HG02763 (cell line): ENCODE measurements at regions not wholly inside any gene's neighbourhood (a gene's known extent, or its start where the extent isn't known, plus 50 kb on each side); places are given as distances from the start of the nearest gene placed in this dataset.
"Not testable (repeated sequence)": the region's sequence is repeated elsewhere in the genome, so short reads cannot be mapped to it uniquely, and the experiment has no call there.

Experiments used
- ATAC-seq: cut with Tn5 transposase; IDR thresholded peaks from one replicate; pipeline ENCODE4 v1.9.1; 2021; ENCODE audit warnings: mild to moderate bottlenecking, moderate library complexity; ENCODE audit not compliant: unreplicated experiment

DNA sequence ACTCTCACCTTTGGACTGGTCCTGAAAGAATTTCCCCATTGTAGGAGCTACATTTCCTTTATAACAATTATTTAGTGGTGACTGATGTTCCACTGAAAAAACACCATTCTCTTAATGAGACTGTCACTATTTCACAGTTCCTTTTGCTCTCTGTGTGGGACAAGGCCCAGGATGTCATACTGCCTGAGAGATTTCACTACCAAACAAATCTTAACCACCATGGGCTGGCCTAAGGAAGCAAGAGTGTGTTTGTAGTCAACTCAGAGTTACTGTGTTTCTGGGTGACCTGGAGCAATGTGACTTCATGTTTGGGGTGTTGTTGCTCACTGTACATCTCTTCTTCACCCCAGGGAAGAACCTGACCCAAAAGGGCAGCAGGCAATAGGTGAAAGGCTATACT, 50.1 kb upstream of the ZNF608 start:
- no peak for ATAC-seq

DNA sequence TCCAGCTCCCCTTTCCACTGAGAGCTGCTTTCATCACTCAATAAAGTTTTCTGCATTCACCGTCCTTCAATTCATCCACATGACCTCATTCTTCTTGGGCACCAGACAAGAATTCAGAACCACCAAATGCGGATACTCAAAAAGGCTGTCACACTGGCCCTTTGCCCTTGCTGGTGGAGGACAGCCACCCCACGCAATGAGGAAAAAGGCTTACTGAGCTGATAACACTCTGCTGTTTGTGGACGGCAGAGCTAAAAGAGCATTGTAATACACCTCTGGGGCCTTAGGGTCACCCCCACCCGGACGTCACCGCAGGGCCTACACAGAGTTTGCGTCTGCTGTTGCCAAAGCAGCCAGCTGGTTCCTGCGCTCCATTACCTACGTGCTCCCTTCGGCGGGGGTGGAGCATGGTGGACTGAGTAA, 51.2 kb upstream of the ZNF608 start:
- ATAC-seq, result no peak

DNA sequence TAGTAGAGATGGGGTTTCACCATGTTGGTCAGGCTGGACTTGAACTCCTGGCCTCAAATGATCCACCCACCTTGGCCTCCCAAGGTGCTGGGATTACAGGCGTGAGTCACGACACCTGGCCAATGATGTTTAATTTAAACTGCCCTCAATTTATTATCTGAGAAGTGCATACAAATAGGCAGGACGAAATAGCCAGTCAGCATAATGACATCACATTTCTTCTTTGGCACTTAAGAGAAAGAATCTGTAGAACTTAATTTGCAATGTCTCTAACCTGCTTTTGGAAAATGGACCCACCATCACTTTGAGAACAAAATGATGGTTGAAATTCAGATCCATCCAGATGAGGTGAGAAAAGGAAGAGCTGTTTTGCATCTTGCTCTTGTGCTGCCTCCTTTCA, 52.5 kb upstream of the ZNF608 start:
- ATAC-seq, result no peak

DNA sequence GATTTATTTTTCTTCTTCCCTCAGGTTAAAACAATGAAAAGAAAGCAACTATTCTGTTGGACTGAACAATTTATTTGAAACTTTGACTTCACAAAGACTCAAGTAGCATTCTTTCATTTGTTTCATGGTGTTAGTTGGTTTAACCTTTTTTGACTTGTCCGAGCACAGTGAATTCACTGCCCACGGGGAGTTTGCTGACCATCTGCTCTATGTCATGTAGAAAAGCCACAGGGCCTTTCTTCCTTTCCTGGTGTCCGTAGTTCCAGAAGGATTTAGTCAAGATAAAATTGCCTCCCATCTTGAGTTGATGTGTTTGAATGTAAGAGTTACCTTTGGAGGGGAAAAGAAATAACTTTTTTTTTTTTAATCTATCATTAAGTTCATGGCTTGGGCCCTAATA, 55.1 kb upstream of the ZNF608 start:
- no peak for ATAC-seq

DNA sequence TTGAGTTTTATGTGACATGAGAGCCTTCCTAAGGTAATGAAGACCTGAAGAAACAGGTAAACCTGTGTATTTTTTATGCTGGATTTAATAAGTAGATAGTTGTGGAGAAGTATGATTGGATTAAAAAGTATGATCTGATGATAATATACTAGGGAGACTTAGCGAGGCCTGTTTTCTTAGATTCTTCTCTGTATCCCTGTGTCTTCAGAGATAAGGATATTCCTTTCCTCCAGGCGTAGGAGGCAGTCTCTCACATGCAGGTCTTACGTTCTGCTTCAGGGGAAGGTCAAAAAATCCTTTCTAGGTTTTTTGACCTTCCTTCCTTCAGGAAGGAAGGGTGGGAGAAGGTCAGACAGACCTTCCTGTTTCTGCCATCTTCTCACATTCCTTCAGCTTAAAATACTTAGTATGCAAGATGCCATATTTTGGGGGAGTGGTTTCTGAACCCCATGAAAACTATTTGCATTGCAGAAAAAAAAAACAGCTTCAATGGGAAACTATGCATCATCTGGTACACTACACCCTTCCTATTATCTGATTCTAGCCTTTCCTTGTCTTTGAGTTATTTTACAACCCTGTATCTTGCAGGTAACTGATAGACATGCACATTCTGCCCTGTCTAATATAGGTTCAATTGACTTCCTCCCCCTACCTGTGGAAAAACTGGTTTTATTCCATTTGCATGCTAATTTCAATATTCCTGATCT, 57.3 kb upstream of the ZNF608 start:
- ATAC-seq, result no peak

DNA sequence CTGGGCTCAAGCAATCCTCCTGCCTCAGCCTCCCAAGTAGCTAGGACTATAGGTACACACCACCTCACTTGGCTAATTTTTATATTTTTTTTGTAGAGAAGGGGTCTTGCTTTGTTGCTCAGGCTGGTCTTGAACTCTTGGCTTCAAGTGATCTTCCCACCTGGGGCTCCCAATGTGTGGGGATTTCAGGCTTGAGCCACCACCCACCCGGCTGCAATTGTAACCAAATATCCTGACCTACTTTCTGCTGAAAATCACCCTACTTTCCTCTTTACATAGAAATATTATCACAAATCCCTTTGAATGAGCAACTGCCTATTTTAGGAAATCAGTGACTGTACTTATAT, 59.6 kb upstream of the ZNF608 start:
- no peak for ATAC-seq

DNA sequence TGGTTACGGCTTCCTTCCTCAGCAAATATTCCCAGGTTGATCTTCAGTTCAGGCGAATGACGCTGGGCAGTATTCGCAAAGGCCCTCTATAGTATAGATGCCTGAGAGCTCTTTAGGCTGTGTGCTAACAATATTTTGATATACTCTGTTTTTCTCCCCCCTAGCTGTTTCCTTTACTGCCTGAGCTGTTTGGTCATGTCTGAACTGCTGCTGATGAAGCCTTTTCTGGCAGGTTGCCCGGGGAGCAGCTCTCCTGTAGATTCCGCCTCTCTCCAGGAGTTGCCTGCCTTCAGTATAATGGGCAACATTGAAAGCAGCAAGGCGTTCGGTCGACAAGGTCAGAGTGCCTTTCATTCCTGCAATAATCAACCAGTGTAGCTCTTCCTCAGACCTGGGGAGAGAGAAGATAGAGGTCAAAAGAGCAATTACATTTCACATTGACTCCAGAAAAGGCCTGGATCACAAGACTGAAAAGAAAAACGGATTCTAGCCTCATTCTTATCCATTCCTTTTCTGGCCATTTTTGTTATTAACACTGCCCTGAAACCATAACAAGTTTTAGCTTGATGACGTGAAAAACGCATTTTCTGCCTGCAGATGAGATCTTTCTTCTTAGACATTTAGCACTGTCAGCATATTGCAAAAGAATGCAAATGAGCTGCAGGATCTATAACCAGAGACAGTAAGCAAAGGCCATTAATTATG, 60.1 kb upstream of the ZNF608 start:
- ATAC-seq, result no peak

DNA sequence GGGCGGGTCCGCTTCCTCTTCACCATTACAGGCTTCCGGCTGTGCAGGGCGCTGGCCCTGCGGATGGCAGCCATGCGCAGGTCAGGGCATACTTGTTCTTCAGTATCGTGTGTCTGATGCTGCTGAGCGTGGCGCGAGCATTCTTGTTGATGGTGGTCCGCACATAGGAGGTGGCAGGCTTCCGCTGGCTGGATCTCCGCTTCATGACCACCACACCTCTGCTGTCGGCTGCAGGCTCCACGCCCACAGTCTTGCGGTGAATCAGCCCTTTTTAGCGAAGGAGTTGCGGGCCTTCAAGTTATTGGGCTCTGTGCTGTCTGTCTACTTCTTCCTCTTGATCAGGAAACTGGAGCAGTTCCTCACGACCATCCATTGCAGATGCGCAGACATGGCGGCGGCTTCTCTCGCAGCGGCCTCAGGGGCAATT, 62.4 kb upstream of the ZNF608 start:
- ATAC-seq, result no peak

DNA sequence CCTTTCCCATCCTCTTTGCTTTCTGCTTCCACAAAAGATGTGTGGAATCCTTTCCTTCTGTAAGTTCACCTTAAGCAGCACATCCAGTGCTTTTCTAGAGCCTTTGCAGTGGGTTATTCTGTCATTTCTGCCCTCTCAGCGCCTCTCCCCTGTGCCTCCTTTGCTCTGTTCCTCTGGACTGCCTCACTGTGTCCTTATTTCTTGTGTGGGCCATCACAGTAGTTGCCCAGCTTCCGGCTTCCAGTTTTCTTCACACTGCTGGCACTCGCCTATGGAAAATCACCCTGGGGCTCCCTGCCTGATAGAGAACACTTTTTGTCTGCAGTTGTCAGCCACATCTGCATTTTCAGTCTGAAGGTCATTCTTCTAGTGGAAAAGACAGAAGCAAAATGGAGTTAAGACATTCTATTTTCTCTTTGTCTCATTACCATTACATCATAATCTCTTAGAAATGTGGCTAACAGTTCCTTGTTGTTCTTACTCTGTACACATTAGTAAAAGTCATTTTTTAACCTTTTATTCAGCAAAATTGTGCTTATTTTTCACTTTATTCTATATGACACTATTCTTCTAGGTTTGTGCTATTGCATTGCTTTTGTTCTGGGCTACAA, 64.1 kb upstream of the ZNF608 start:
- ATAC-seq, result no peak

DNA sequence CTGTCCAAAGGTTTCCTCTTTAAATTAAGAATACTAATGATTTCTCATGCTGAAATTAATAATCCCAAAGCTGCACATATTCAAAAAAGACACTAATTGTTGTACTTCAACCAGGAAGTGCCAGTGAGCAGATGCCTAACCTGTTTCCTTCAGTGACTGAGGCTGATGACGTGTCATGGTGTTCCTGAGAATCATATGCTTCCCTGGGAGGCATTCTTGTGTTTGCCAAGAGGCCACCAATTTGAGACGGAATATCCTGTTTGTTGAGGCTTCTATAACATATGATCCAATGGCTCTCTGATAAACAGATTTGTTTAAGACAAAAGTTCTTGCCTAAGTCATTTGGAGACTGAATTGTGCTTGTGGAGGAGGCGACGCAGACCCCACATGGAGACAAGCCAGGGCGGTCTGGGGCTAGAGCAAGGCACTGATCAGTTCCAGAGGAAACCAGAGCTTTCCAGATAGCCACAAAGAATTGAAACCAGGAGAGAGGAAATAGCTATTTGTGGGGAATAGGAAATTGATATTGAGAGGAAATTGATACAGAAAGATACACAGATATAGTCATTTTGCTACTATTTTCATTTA, 66.4 kb upstream of the ZNF608 start:
- ATAC-seq, result no peak

DNA sequence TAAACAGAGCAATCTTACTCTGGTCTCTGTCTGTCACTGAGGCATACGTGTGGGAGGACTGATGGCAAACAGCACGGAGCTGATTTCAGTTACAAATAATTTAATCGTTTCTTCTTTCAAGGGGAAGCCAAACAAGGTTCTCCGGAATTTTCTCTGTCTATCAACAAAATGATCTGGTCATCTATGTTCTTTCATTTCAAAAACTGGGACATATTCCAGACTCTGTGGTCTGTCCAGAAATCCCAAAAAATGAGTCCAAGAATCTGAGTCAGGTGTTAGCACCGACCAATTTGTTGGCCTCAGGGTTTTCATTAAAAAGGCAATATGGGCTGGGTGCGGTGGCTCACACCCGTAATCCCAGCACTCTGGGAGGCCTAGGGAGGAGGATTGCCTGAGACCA, 69.9 kb upstream of the ZNF608 start:
- no peak for ATAC-seq

DNA sequence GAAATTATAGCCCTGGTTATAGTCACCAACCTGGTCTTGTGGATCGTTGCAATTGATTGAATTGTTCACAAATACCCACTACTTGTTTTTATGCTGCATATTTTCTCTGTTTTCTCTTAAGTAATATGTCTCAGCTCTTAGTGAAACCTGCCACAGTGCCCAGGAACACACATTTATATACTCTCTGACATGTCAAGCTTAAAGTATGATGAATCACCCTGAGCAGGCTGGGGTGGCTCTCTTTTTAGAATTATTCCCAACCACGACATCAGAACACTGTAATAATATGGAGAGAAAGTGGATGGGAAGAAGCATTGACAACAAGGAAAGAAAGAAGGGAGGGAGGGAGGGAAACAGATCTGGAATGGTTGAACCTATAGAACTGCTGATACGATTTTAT, 72.8 kb upstream of the ZNF608 start:
- ATAC-seq, result no peak

DNA sequence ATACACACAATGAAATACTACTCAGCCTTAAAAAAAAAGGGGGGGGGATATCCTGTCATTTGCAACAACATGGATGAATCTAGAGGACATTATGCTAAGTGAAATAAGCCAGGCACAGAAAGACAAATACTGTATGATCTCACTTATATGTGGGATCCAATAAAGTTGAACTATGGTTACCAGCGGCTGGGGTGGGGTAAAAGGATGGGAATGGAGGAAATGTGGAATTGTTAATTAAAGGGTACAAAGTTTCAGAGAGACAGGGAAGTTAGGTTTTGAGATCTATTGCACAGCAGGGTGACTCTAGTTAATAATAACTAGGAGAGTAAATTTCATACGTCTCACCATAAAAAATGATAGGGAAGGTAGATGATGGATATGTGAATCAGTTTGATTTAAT, 76.2 kb upstream of the ZNF608 start:
- no peak for ATAC-seq

DNA sequence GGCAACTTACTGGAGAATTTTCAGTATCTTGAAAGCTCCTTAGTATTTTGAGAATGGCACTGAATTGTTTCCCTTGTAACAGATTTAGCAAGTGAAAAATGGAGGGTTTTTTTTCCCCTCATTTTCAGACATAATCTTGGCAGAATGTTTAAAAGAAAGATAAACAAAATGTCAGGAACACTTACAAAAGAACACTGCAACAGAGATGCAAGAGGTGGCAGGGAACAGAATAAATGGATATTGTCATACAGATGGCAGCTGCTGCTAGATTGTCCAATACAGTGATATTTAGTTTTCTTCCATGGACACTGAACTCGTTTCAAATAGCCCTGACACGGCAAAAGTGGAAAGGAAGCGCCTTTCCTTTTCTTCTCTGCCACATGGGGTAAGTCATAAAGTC, 76.9 kb upstream of the ZNF608 start:
- ATAC-seq, result no peak

DNA sequence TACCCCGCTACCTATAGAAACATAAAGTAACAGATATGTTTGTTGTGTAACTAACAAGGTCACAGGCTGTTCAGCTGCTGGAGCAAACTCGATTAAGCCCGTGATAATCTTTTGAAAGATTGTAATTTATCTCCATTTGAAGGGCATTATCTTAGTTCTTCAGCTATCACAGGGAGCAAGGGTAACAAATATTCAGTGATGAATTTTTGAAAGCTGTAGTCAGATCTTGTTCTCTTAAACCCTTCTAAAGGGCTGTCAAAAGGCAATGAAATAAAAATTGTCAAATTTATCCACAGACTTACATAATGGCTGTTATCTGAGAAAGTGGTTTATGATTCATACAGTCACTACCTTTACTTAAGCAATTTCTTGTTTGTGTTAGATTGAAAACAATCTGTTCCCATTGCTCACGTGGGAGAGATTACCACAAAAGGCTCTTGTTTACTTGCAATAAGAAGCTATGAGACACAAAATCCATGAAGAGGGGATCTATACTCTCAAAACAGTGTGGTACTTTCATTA, 78.3 kb upstream of the ZNF608 start:
- no peak for ATAC-seq

DNA sequence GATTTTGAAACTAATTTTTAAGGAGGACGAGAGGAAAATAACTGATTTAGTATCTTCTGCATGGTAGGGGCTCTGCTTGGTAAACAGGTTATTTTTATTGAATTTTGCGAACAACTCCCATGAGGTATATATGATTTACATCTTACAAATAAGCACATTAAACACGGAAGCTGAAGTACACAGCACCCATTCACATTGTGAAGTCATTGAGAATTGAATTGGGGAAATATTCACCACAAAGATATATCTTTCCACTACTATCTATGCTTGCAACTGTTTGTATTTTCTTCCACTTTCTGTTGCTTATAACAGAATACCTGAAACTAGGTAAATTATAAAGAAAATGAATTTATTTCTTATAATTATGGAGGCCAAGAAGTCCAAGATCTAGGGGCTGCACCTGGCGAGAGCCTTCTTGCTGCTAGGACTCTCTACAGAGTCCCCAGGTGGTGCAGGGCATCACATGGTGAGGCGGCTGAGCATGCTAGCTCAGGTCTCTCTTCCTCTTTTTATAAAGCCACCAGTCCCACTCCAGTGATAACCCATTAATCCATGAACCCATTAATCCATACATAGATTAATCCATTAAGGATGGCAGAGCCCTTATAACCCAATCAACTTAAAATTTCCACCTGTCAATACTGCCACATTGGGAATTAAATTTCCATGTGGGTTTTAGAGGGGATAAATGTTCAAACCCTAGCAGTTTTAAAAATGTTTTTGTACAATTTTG, 79.0 kb upstream of the ZNF608 start:
- ATAC-seq, result peak; percentile 86

DNA sequence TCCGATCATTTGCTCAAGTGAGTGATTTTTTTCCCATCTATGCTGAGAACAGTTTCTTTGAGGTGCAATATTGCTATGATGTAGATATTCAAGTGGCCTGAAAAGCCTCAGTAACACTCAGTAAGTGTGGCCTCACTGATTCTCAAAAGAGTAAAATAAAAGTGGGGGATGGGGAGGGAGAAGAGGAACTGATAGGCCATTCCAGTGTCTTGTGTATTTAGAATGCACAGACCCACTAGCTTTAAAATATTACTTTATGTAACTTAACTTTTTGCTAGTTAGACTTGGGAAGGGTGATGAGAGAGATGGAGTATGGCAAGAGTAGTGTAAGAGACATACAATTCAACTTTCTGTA, 79.5 kb upstream of the ZNF608 start:
- no peak for ATAC-seq

DNA sequence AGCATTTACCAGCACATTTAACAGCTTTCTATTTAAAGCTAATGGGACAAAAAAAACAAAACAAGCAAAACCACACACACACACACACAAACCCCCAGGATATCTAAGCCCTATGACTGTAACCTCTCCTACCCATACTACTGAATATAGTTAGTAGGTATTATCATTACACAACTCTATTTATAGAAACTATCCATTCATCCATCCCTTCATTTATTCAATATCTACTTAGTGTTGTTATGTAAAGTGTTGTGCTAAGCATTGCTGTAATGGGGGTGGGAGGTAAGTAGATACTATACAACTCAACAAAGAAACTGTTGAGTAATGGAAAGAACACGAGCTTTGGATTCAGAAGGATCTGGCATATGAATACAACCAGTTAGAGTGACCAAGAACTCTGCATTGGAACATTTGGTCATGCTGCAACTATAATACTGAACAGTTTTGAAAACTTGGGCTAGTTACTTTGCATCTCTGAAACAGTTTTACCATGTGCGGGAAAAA, 82.3 kb upstream of the ZNF608 start:
- ATAC-seq, result no peak

DNA sequence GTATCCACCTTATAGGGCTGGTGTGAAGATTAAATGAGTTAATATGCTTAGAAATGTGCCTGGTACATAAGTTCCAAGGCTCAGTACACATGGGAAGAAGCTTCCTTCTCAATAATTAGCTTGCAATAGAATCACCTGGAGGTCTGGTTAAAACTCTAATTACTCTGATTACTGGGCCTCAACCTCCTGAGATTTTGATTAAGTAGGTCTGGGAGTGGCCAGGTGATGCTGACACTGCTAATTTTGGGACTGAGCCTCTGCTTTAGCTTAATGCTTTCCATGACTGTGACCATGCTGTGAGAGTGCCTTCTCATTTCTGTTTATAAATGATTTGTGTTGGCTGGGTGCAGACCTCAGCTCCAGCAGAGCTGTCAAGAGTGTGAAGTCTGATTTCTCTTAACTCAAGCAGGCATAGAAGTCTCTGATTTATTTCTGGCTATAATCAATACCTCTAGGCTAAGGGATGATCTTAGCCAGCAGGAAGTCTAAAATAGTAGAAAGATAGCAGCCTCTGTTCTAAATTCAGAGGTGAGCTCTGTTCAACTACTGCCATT, 85.3 kb upstream of the ZNF608 start:
- no peak for ATAC-seq

DNA sequence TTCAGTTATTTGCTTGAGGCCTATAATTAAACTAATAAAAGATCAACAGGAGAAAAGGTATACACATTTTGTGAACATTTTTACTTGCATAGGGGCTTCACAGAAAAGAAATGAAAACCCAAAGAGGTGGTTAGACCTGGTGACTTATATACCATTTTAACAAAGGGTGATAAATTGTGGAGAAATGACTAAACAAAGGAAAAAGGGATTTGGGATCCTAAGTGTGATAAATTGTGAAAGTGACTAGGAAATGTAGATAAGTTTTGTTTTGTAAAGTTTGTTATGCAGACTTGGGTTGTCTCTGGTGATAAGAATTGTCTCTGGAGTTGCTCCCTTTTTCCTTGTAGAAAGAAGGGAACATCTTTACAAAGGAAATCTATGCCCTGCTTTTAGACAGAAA, 86.1 kb upstream of the ZNF608 start:
- ATAC-seq, result no peak

DNA sequence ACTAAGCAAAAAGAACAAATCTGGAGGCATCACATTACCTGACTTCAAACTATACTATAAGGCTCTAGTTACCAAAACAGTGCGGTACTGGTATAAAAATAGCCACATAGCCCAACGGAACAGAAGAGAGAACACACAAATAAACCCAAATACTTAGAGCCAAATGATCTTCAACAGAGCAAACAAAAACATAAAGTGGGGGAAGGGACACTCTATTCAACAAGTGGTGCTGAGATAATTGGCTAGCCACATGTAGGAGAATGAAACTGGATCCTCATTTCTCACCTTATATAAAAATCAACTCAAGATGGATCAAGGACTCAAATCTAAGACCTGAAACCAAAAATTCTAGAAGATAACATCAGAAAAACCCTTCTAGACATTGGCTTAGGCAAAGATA, 89.9 kb upstream of the ZNF608 start:
- ATAC-seq, result not testable (repeated sequence)
